ENCODE measurements at regions not wholly inside any gene's neighbourhood (a gene's known extent, or its start where the extent isn't known, plus 50 kb on each side); places are given as distances from the start of the nearest gene placed in this dataset.
"Not testable (repeated sequence)": the region's sequence is repeated elsewhere in the genome, so short reads cannot be mapped to it uniquely, and the experiment has no call there.

DNA sequence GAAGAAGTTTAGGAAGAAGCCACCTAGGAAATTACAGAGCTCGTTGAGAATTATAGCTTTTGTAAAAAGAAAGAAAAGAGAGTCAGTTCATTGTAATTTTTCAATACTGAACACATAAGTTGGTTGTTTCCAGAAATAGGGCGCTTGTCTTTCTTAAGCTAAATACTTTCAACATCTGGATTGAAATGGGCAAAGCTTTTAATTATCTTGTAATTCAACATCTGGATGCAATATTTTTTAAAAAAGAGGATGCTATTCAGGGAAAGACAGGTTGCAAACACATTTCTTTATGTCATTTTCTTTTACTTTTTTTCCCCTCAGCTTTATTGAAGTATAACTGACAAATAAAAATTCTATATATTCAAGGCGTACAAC is 100.7 kb upstream of the TRPC7 start:
- Histone ChIP-seq H3K36me3 (ENCODE audit: control insufficient read depth, insufficient read depth, low read length) (no peaks in the 10 kb centered on the region), H3K27ac (ENCODE audit: low read depth, low read length) (no peak overlapping the region), H3K9me3 (ENCODE audit: control insufficient read depth, insufficient read depth, low read length) (no peaks in the 10 kb centered on the region), H3K27me3 (ENCODE audit: control insufficient read depth, insufficient read depth, low read length) (no peaks in the 10 kb centered on the region), H3K4me3 (ENCODE audit: low read depth, low read length) (no peak overlapping the region), H3K4me1 (ENCODE audit: control insufficient read depth, insufficient read depth, low read length) (no peaks in the 10 kb centered on the region)
- no CpG with 5 or more reads among the region's 3 CpGs for WGBS (ENCODE audit: insufficient coverage)
- peak in 1 of 6 donors; percentile 52 for DNase-seq (ENCODE audit: low read depth in 4 of 6, low spot score in 6 of 6)

DNA sequence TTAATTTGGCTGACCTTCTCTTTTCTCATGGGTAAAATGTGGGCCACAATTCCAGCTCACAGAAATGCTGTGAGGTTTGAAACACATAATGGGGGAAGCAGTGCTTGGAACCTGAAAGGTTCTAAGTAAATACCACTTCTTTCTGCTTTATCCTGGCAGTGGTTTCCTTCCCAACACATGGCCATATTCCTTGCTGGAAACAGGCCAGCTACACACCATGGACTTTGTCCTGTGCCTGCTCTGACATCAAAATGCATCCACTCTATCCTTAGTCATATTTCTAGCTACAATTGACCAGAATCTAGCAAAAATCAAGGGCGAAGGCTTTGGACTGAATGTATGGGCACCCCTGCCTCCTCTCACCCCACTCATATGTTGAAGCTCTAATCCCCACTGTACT is 93.1 kb upstream of the TRPC7 start:
- no peaks in the 10 kb centered on the region for H3K27me3 ChIP-seq (ENCODE audit: control insufficient read depth, insufficient read depth, low read length)
- H3K27ac ChIP-seq (ENCODE audit: low read depth, low read length): no peak overlapping the region
- H3K9me3 ChIP-seq (ENCODE audit: control insufficient read depth, insufficient read depth, low read length): no peaks in the 10 kb centered on the region
- no peaks in the 10 kb centered on the region for H3K36me3 ChIP-seq (ENCODE audit: control insufficient read depth, insufficient read depth, low read length)
- peaks cover 3% of the 10 kb centered on the region for H3K4me1 ChIP-seq (ENCODE audit: control insufficient read depth, insufficient read depth, low read length)
- DNase-seq (ENCODE audit: low read depth in 4 of 6, low spot score in 6 of 6): no peak
- no CpG with 5 or more reads among the region's 1 CpG for WGBS (ENCODE audit: insufficient coverage)
- H3K4me3 ChIP-seq (ENCODE audit: low read depth, low read length): no peak overlapping the region

DNA sequence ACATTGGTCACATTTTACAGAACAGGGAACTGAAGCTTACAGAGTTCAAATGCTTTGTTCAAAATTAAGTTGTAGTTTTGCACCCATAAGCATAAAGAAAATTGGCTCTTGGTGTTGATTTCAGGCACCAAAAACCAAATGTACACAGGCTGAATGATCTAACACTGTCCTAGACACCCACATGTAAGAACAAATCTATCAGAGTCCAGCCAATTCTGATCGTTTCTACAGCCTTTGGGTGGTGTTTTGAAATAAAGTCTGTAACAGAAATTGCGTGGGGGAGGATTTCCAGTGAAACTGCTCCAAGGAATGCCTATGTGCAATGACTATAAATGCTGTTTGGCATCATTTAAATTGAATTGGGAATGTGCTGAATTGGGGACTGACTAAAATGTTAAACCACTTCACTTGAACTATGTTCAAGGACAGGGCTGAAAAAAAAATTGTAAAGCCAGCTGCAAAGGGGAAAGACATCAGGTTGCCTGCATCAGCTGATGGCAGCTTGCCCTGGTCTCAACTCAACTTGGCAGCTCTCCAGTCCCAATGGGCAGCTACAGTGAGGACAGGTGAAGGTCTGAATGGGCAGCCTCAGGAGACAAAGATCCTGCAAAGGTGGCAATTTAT is 92.2 kb upstream of the TRPC7 start:
- Histone ChIP-seq H3K27ac (ENCODE audit: low read depth, low read length) (no peak overlapping the region), H3K27me3 (ENCODE audit: control insufficient read depth, insufficient read depth, low read length) (no peaks in the 10 kb centered on the region), H3K4me3 (ENCODE audit: low read depth, low read length) (no peak overlapping the region), H3K36me3 (ENCODE audit: control insufficient read depth, insufficient read depth, low read length) (no peaks in the 10 kb centered on the region), H3K9me3 (ENCODE audit: control insufficient read depth, insufficient read depth, low read length) (no peaks in the 10 kb centered on the region), H3K4me1 (ENCODE audit: control insufficient read depth, insufficient read depth, low read length) (peaks cover 3% of the 10 kb centered on the region)
- WGBS (ENCODE audit: insufficient coverage): 60% methylated on average over 1 of the region's 2 CpGs
- DNase-seq (ENCODE audit: low read depth in 4 of 6, low spot score in 6 of 6): peak; percentile 47 to 88 (median 68)

DNA sequence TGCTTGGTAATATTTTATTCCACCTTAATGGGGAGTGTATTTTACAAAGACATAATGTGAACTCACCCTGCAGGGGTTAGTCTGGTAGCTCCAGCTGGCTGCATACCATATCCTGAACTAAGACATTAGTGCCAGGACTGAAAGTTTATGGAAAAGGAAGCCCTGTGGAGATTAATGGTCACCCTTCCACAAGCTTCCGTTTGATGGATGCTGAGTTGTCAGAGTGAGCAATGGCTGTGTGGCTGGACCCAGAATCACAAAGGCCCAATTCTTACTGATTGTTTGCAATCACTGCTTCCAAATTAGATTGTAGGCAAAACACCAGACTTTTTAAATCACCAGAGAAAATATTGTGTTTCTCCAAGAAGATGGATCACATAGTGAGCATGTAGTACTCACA is 90.1 kb upstream of the TRPC7 start:
- Histone ChIP-seq H3K27ac (ENCODE audit: low read depth, low read length) (no peak overlapping the region), H3K9me3 (ENCODE audit: control insufficient read depth, insufficient read depth, low read length) (no peaks in the 10 kb centered on the region), H3K4me3 (ENCODE audit: low read depth, low read length) (no peak overlapping the region), H3K27me3 (ENCODE audit: control insufficient read depth, insufficient read depth, low read length) (no peaks in the 10 kb centered on the region), H3K36me3 (ENCODE audit: control insufficient read depth, insufficient read depth, low read length) (no peaks in the 10 kb centered on the region), H3K4me1 (ENCODE audit: control insufficient read depth, insufficient read depth, low read length) (peaks cover 3% of the 10 kb centered on the region)
- no CpG with 5 or more reads among the region's 1 CpG for WGBS (ENCODE audit: insufficient coverage)
- peak in 3 of 6 donors; percentile 15 to 67 (median 51) for DNase-seq (ENCODE audit: low read depth in 4 of 6, low spot score in 6 of 6)

DNA sequence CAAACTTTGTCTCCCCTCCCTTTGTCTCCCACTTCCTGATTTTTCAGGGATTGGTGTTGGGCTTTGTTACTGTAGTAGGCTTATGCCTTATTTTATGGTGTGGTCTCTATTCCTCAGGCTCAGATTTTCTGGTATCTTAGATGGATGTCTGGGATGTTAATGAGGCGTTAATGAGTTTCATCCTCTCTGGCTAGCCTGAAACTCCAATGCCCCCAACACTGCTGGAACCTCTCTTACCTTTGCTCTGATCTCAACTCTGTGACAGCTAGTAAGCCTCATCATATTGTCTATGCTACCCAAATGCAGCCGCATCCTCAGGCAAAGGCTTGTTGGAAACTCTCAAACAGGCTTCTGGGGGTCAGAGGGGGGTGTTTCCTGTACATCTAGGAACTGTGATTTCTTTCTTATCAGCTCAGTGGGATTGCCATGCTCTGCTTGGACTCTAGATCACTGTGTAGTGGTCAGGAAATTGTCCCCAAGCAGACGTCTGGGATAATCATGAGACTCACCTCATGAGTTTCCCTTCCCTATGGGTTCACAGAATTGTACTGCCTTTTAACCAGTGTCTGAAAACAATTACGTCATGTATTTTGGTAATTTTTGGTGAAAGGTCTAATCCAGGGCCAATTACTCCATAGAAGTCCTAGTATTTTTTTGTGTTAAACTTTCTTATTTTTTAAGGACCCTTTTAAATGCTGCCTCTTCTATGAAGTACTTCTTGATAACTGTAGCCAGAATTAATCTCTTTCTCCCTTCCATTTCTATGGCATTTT is 88.8 kb upstream of the TRPC7 start:
- no CpG with 5 or more reads among the region's 4 CpGs for WGBS (ENCODE audit: insufficient coverage)

DNA sequence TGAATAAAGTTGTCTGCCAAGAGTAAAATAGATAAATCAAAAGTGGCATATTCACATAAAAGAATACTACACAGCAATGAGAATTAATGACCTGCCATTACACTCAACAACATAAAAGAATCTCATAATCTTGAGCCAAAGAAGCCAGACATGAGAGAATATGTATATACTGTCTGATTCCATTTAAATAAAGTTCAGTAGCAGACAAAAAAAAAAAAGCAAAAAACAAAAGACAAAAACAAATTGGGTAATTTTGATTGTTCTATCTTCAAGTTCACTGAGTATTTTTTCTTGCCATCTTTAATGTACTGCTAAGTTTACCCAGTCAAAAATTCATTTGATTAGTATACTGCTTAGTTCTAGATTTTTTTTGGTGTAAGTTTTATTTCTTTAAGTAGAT is 87.9 kb upstream of the TRPC7 start:
- Histone ChIP-seq H3K27ac (ENCODE audit: low read depth, low read length) (no peak overlapping the region), H3K9me3 (ENCODE audit: control insufficient read depth, insufficient read depth, low read length) (no peaks in the 10 kb centered on the region), H3K4me3 (ENCODE audit: low read depth, low read length) (no peak overlapping the region), H3K36me3 (ENCODE audit: control insufficient read depth, insufficient read depth, low read length) (no peaks in the 10 kb centered on the region), H3K4me1 (ENCODE audit: control insufficient read depth, insufficient read depth, low read length) (peaks cover 3% of the 10 kb centered on the region), H3K27me3 (ENCODE audit: control insufficient read depth, insufficient read depth, low read length) (no peaks in the 10 kb centered on the region)
- DNase-seq (ENCODE audit: low read depth in 4 of 6, low spot score in 6 of 6): no peak

More for the DNA sequence above, 88.8 kb upstream of the TRPC7 start:
- H3K4me3 ChIP-seq (ENCODE audit: low read depth, low read length): no peak overlapping the region
- no peaks in the 10 kb centered on the region for H3K27me3 ChIP-seq (ENCODE audit: control insufficient read depth, insufficient read depth, low read length)
- H3K27ac ChIP-seq (ENCODE audit: low read depth, low read length): no peak overlapping the region
- no peak for DNase-seq (ENCODE audit: low read depth in 4 of 6, low spot score in 6 of 6)
- peaks cover 3% of the 10 kb centered on the region for H3K4me1 ChIP-seq (ENCODE audit: control insufficient read depth, insufficient read depth, low read length)
- no peaks in the 10 kb centered on the region for H3K9me3 ChIP-seq (ENCODE audit: control insufficient read depth, insufficient read depth, low read length)
- H3K36me3 ChIP-seq (ENCODE audit: control insufficient read depth, insufficient read depth, low read length): no peaks in the 10 kb centered on the region

DNA sequence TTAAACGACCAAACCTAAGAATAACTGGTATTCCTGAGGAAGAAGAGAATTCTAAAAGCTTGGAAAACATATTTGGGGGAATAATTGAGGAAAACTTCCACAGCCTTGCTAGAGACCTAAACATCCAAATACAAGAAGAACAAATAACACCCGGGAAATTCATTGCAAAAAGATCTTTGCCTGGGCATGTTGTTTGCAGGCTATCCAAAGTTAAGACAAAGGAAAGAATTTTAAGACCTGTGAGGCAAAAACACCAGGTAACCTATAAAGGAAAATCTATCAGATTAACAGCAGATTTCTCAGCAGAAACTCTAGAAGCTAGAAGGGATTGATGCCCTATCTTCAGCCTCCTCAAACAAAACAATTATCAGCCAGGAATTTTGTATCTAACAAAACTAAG is 82.2 kb upstream of the TRPC7 start:
- H3K27me3 ChIP-seq (ENCODE audit: control insufficient read depth, insufficient read depth, low read length); H3K9me3 ChIP-seq (ENCODE audit: control insufficient read depth, insufficient read depth, low read length); H3K4me3 ChIP-seq (ENCODE audit: low read depth, low read length); H3K4me1 ChIP-seq (ENCODE audit: control insufficient read depth, insufficient read depth, low read length); H3K36me3 ChIP-seq (ENCODE audit: control insufficient read depth, insufficient read depth, low read length); H3K27ac ChIP-seq (ENCODE audit: low read depth, low read length); DNase-seq (ENCODE audit: low read depth in 4 of 6, low spot score in 6 of 6): not testable (repeated sequence)
- WGBS (ENCODE audit: insufficient coverage): no CpG with 5 or more reads among the region's 2 CpGs

DNA sequence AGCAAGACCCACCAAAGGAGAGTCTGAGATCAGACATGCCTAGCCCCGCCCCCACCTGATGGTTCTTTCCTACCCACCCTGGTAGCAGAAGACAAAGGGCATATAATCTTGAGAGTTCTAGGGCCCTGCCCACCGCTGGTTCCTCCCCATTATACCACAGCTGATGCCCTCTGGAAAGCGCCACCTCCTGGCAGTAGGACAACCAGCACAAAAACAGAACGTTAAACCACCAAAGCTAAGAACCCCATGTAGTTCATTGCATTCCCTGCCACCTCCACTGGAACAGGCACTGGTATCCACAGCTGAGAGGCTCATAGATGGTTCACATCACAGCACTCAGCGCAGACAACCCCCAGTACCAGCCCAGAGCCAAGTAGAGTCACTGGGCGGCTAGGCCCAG is 81.2 kb upstream of the TRPC7 start:
- H3K27ac ChIP-seq (ENCODE audit: low read depth, low read length): no peak overlapping the region
- no peaks in the 10 kb centered on the region for H3K9me3 ChIP-seq (ENCODE audit: control insufficient read depth, insufficient read depth, low read length)
- no peak for DNase-seq (ENCODE audit: low read depth in 4 of 6, low spot score in 6 of 6)
- H3K36me3 ChIP-seq (ENCODE audit: control insufficient read depth, insufficient read depth, low read length): no peaks in the 10 kb centered on the region
- H3K27me3 ChIP-seq (ENCODE audit: control insufficient read depth, insufficient read depth, low read length): no peaks in the 10 kb centered on the region
- WGBS (ENCODE audit: insufficient coverage): 96% methylated on average over 5 of the region's 6 CpGs
- H3K4me3 ChIP-seq (ENCODE audit: low read depth, low read length): no peak overlapping the region
- no peaks in the 10 kb centered on the region for H3K4me1 ChIP-seq (ENCODE audit: control insufficient read depth, insufficient read depth, low read length)

DNA sequence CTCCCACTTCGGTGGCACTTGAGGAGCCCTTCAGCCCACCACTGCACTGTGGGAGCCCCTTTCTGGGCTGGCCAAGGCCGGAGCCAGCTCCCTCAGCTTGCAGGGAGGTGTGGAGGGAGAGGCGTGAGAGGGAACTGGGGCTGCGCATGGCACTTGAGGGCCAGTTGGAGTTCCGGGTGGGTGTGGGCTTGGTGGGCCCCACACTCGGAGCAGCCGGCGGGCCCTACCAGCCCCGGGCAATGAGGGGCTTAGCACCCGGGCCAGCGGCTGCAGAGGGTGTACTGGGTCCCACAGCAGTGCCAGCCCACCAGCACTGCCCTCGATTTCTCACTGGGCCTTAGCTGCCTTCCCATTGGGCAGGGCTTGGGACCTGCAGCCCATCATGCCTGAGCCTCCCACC is 78.8 kb upstream of the TRPC7 start:
- not testable (repeated sequence) for H3K9me3 ChIP-seq (ENCODE audit: control insufficient read depth, insufficient read depth, low read length); H3K4me3 ChIP-seq (ENCODE audit: low read depth, low read length); H3K27ac ChIP-seq (ENCODE audit: low read depth, low read length); H3K4me1 ChIP-seq (ENCODE audit: control insufficient read depth, insufficient read depth, low read length); H3K27me3 ChIP-seq (ENCODE audit: control insufficient read depth, insufficient read depth, low read length); H3K36me3 ChIP-seq (ENCODE audit: control insufficient read depth, insufficient read depth, low read length); DNase-seq (ENCODE audit: low read depth in 4 of 6, low spot score in 6 of 6)
- WGBS (ENCODE audit: insufficient coverage): 96% methylated on average over 11 of the region's 12 CpGs

DNA sequence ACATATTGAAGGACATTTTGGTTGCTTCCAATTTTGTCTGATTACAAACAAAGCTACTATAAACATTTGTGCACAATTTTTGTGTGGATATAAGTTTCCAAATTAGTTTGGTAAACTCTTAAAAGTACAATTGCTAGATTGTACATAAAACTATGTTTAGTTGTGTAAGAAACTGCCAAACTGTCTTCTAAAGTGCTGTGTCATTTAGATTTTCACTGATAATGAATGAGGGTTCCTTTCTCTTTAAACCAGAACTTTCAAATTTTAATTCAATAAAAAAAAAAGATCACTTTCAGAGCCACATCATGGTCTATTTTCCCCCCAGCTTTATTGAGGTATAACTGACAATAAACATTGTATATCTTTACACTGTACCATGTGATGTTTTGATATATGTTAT is 74.0 kb upstream of the TRPC7 start:
- Histone ChIP-seq H3K36me3 (ENCODE audit: control insufficient read depth, insufficient read depth, low read length) (no peaks in the 10 kb centered on the region), H3K4me3 (ENCODE audit: low read depth, low read length) (no peak overlapping the region), H3K9me3 (ENCODE audit: control insufficient read depth, insufficient read depth, low read length) (peaks cover 2% of the 10 kb centered on the region), H3K4me1 (ENCODE audit: control insufficient read depth, insufficient read depth, low read length) (no peaks in the 10 kb centered on the region), H3K27ac (ENCODE audit: low read depth, low read length) (no peak overlapping the region), H3K27me3 (ENCODE audit: control insufficient read depth, insufficient read depth, low read length) (no peaks in the 10 kb centered on the region)
- no peak for DNase-seq (ENCODE audit: low read depth in 4 of 6, low spot score in 6 of 6)

Measured in spinal cord (tissue), 9 donors.